HG03066 (cell line): ENCODE measurements at regions not wholly inside any gene's neighbourhood (a gene's known extent, or its start where the extent isn't known, plus 50 kb on each side); places are given as distances from the start of the nearest gene placed in this dataset.
"Not testable (repeated sequence)": the region's sequence is repeated elsewhere in the genome, so short reads cannot be mapped to it uniquely, and the experiment has no call there.

ENCODE experiments used
- ATAC-seq: cut with Tn5 transposase; IDR thresholded peaks from one replicate; pipeline ENCODE4 v1.9.1; 2021; ENCODE audit warnings: low read depth; ENCODE audit not compliant: unreplicated experiment

DNA sequence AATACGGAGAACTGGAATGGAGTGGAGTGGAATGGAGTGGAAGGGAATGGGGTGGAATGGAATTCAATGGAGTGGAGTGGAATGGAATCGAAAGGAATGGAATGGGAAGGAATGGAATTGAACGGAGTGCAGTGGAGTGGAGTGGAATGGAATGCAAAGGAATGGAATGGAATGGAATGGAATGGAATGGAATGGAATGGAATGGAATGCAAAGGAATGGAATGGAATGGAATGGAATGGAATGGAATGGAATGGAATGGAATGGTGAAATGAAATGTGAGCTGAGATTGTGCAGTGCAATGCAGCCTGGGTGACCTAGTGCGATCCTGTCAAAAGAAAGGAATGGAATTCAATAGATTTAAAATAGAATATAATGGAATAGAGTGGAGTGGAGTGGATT, 357.3 kb upstream of the WSB1 start:
- not testable (repeated sequence) for ATAC-seq

- ATAC-seq = not testable (repeated sequence)
These were observed 356.1 kb upstream of the WSB1 start for GRCh38 chr17:26937750-26938322.

DNA sequence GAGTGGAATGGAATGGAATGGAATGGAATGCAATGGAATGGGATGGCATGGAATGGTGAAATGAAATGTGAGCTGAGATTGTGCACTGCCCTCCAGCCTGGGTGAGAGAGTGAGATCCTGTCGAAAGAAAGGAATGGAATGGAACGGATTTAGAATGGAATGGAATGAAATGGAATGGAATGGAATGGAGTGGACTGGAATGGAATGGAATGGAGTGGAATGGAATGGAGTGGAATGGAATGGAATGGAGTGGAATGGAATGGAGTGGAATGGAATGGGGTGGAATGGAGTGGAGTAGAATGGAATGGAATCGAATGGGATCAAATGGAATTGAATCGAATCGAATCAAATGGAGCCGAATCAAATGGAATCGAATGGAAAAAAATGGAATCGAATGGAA, 354.2 kb upstream of the WSB1 start:
- not testable (repeated sequence) for ATAC-seq

DNA sequence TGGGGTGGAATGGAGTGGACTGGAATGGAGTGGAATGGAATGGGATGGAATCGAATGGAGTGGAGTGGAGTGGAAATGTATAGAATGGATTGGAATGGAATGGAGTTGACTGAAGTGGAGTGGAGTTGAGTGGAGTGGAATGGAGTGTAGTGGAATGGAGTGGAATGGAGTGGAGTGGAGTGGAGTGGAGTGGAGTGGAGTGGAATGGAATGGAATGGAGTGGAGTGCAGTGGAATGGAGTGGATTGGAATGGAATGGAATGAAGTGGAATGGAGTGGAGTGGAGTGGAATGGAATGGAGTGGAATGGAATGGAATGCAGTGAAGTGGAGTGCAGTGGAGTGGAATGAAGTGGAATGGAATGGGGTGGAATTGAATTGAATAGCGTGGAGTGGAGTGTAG, 353.3 kb upstream of the WSB1 start:
- ATAC-seq = not testable (repeated sequence)

- ATAC-seq = no peak
These were observed 331.4 kb upstream of the WSB1 start for GRCh38 chr17:26962255-26963162.

DNA sequence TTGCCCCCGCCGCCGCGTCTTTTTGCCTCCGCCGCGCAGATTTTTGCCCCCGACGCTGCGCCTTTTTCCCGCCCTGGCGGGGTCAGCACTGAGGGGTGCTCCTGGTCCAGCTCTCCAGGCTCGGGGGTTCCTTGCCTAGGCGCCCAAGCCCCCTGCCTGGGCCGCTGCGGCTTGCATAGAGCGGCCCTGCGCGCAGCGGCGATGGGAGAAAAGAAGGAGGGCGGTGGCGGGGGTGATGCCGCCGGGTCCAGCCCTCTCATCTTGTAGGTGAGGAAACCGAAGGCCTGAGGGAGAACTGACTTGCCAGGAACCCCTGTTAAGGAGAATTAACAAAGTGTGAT, 330.8 kb upstream of the WSB1 start:
- no peak for ATAC-seq

GRCh38 chr17:26965898-26966624, 327.9 kb upstream of the WSB1 start:
- ATAC-seq = not testable (repeated sequence)

GRCh38 chr17:26966625-26967179, 327.2 kb upstream of the WSB1 start:
- not testable (repeated sequence) for ATAC-seq

DNA sequence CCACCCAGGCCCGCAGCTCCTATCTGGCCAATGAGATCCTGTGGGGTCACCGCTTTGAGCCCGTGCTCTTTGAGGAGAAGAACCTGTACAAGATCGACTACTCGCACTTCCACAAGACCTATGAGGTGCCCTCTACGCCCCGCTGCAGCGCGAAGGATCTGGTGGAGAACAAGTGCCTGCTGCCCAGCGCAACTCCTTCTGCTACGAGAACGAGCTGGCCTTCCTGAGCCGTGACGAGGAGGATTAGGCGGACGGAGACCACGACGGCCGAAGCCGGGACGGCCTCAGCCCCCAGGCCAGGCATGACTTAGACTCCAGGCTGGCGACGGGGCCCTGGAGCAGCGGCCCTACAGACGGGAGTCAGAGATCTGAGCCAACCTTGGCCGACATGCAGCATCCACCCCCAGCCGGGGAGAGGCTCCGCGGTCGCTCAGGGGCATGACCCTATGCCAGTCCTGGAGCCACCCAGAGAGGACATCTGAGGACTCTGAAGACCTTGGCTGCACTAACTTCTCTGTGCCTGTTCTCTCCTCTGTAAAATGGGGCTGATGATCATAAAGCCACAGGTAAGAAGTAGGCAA, 312.0 kb upstream of the WSB1 start:
- ATAC-seq = not testable (repeated sequence)

GRCh38 chr17:26982563-26982962, 311.4 kb upstream of the WSB1 start:
- ATAC-seq = not testable (repeated sequence)

- not testable (repeated sequence) for ATAC-seq
These were observed 306.1 kb upstream of the WSB1 start for GRCh38 chr17:26987851-26988250.

DNA sequence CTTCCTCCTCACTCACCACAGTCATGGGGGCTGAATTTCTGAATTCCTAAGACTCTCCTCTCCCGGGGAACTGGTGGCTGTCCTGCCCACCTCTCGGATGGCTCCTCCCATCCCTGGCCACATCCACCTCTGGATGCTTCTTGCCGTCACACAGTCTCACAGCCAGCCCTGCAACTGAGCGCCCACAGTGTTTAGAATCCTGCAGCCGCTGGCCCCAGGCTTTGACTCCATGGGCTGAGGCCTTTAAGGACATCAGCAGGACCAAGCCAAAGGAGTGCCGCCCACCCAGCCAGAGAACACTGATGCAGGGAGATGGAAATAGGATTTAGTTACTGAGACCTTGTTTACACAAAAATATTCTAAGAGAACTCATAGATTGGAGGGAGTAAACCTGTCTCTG, 299.3 kb upstream of the WSB1 start:
- ATAC-seq = not testable (repeated sequence)

DNA sequence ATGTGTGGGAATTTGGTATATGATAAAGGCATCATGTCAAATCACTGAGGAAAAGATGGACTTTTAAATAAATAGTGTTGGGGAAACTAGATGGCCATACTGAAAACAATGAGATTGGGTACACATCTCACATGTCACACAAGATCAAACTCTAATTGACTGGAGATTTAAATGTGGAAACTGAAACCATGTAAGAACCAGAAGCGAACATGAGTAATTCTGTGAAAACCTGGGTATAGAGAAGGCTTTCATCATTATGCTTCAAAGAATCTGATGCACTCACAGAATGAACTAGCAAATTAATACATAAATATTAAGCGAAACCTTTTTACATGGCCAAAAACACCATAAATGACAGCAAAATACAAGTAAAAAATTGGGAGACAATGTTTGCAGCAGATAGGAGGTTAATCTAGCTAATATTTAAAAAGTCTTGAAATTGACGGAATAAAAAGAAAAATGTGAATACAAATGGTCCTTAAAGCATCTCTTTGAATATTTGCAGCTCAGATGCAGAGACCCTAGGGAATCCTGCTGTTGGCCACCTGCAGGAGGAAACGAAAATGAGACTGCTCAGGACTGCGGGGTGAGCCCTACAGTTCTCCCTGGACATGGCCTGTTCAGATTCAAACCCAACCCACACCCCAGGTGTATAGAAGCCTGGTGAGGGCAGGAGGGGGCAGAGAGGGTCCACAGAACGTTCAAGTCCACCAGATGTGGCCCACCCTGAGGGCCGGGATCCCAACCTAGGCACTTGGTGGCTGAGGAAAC, 297.6 kb upstream of the WSB1 start:
- ATAC-seq = not testable (repeated sequence)

- ATAC-seq = not testable (repeated sequence)
These were observed 286.0 kb upstream of the WSB1 start for GRCh38 chr17:27007734-27008531.

GRCh38 chr17:27009087-27009486, 284.8 kb upstream of the WSB1 start:
- no peak for ATAC-seq

DNA sequence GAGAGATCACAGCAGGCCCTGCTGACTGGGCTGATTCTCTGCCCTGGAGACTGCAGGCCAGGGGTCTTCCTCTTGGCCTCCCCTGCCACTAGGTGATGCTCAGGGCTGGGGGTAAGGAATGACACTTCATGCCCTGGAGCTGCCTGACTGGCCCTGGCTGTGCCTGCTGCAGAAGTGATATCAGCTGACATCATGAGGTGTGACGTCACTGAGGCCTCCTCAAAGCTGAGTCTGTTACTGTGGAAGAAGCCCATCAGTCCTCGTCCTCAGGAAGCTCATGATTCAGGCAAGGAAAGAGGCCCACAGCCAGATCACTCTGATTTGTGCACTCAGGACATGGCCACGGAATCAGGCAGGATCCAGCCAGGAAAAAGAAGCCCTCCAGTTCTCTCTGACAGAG, 283.8 kb upstream of the WSB1 start:
- ATAC-seq = not testable (repeated sequence)

- not testable (repeated sequence) for ATAC-seq
These were observed 263.4 kb upstream of the WSB1 start for GRCh38 chr17:27030552-27030951.

- ATAC-seq = no peak
These were observed 255.2 kb upstream of the WSB1 start for GRCh38 chr17:27038676-27039075.

GRCh38 chr17:27045039-27045438, 248.9 kb upstream of the WSB1 start:
- ATAC-seq = not testable (repeated sequence)
